CD4-positive, CD25-positive, alpha-beta regulatory T cell (primary cell): ENCODE measurements at regions not wholly inside any gene's neighbourhood (a gene's known extent, or its start where the extent isn't known, plus 50 kb on each side); places are given as distances from the start of the nearest gene placed in this dataset.
"Not testable (repeated sequence)": the region's sequence is repeated elsewhere in the genome, so short reads cannot be mapped to it uniquely, and the experiment has no call there.

Experiments
- ATAC-seq, 2 donors: fragments of 150-1000 bp; cut with Tn5 transposase; one replicate each; pipeline ENCODE4 v1.10.0; 2021; ENCODE audit warnings: low read depth in 2 of 2, moderate number of reproducible peaks in 2 of 2, moderate library complexity in 1 of 2
- DNase-seq, 3 donors: peaks; one replicate each; pipeline versions ENCODE4 v3.0.0 to v3.0.0-alpha.2; 2012 to 2022; ENCODE audit warnings: mixed read lengths in 1 of 3
- H3K27ac ChIP-seq: one replicate; pipeline ENCODE4 v1.7.0; 2013; ENCODE audit warnings: mild to moderate bottlenecking, low read length; ENCODE audit not compliant: insufficient read depth, poor library complexity, severe bottlenecking
- H3K27me3 ChIP-seq: one replicate; pipeline ENCODE4 v1.7.0; 2013; ENCODE audit warnings: low read length; ENCODE audit not compliant: control insufficient read depth, insufficient read depth
- H3K36me3 ChIP-seq: one replicate; pipeline ENCODE4 v1.7.0; 2013; ENCODE audit warnings: mild to moderate bottlenecking, low read length, moderate library complexity; ENCODE audit not compliant: control insufficient read depth, insufficient read depth
- H3K4me1 ChIP-seq: 2 replicates; pipeline ENCODE4 v1.7.0; 2013; ENCODE audit warnings: mild to moderate bottlenecking, low read length; ENCODE audit not compliant: insufficient read depth, control insufficient read depth, poor library complexity, severe bottlenecking
- H3K4me3 ChIP-seq: one replicate; pipeline ENCODE4 v1.7.0; 2013; ENCODE audit warnings: low read depth, mild to moderate bottlenecking, low read length, moderate library complexity
- H3K9me3 ChIP-seq, 2 experiments: 1 replicate in 1 of 2; 2 replicates in 1 of 2; pipeline ENCODE4 v1.7.0; 2013; ENCODE audit warnings: low read length in 2 of 2, mild to moderate bottlenecking in 1 of 2, moderate library complexity in 1 of 2; ENCODE audit not compliant: control insufficient read depth in 2 of 2
- H3K27ac Mint-ChIP-seq, 3 donors: one replicate each; pipeline ENCODE4 v1.8.0; 2020 to 2022; ENCODE audit warnings: mild to moderate bottlenecking in 3 of 3, mixed read lengths in 3 of 3, moderate library complexity in 2 of 3
- H3K27me3 Mint-ChIP-seq: one replicate; pipeline ENCODE4 v1.8.0; 2022; ENCODE audit warnings: mild to moderate bottlenecking, mixed read lengths
- H3K36me3 Mint-ChIP-seq: one replicate; pipeline ENCODE4 v1.8.0; 2020; ENCODE audit warnings: mixed read lengths
- H3K4me1 Mint-ChIP-seq, 4 donors: one replicate each; pipeline ENCODE4 v1.8.0; 2020 to 2022; ENCODE audit warnings: mixed read lengths in 4 of 4, mild to moderate bottlenecking in 1 of 4
- H3K4me3 Mint-ChIP-seq, 4 donors: one replicate each; pipeline ENCODE4 v1.8.0; 2020 to 2022; ENCODE audit warnings: mild to moderate bottlenecking in 4 of 4, mixed read lengths in 4 of 4, moderate library complexity in 3 of 4
- H3K9me3 Mint-ChIP-seq, 7 donors: one replicate each; pipeline ENCODE4 v1.8.0; 2020 to 2022; ENCODE audit warnings: mixed read lengths in 7 of 7, mild to moderate bottlenecking in 3 of 7, moderate library complexity in 2 of 7

GRCh38 chr11:33532720-33533385 is 167.8 kb downstream of the C11orf91 start:
- Mint-ChIP-seq H3K4me3 (no peak overlapping the region), H3K27me3 (peaks cover 5% of the 10 kb centered on the region), H3K27ac (no peak overlapping the region), H3K9me3 (peaks cover 0 to 12% (median 1%) of the 10 kb centered on the region in 7 donors), H3K4me1 (no peaks in the 10 kb centered on the region), H3K36me3 (no peaks in the 10 kb centered on the region)
- Histone ChIP-seq H3K4me3 (no peak overlapping the region), H3K36me3 (no peaks in the 10 kb centered on the region), H3K27ac (no peak overlapping the region), H3K9me3 (no peaks in the 10 kb centered on the region), H3K27me3 (peaks cover 3% of the 10 kb centered on the region), H3K4me1 (no peaks in the 10 kb centered on the region)
- DNase-seq (no peak), ATAC-seq (no peak)

GRCh38 chr11:33532257-33532656 is 168.4 kb downstream of the C11orf91 start:
- H3K4me1 Mint-ChIP-seq = no peaks in the 10 kb centered on the region
- Histone ChIP-seq H3K36me3 (no peaks in the 10 kb centered on the region), H3K9me3 (no peaks in the 10 kb centered on the region), H3K4me3 (no peak overlapping the region), H3K27ac (no peak overlapping the region), H3K27me3 (peaks cover 3% of the 10 kb centered on the region), H3K4me1 (no peaks in the 10 kb centered on the region)
- no peak overlapping the region for H3K4me3 Mint-ChIP-seq
- no peaks in the 10 kb centered on the region for H3K36me3 Mint-ChIP-seq
- peaks cover 0 to 12% (median 2%) of the 10 kb centered on the region in 7 donors for H3K9me3 Mint-ChIP-seq
- no peak for DNase-seq
- no peak for ATAC-seq
- H3K27me3 Mint-ChIP-seq = peaks cover 6% of the 10 kb centered on the region
- H3K27ac Mint-ChIP-seq = no peak overlapping the region

GRCh38 chr11:33531743-33532181 is 168.9 kb downstream of the C11orf91 start:
- H3K4me3 ChIP-seq = no peak overlapping the region
- no peaks in the 10 kb centered on the region for H3K36me3 Mint-ChIP-seq
- no peaks in the 10 kb centered on the region for H3K4me1 ChIP-seq

GRCh38 chr11:33530815-33531214 is 169.8 kb downstream of the C11orf91 start:
- no peak for ATAC-seq
- no peaks in the 10 kb centered on the region for H3K4me1 Mint-ChIP-seq
- H3K27me3 Mint-ChIP-seq = peaks cover 13% of the 10 kb centered on the region
- DNase-seq = no peak
- H3K4me1 ChIP-seq = no peaks in the 10 kb centered on the region
- no peaks in the 10 kb centered on the region for H3K36me3 ChIP-seq
- no peak overlapping the region for H3K27ac ChIP-seq
- H3K27me3 ChIP-seq = no peaks in the 10 kb centered on the region
- H3K27ac Mint-ChIP-seq = no peak overlapping the region
- H3K4me3 ChIP-seq = no peak overlapping the region
- peaks cover 0 to 22% (median 5%) of the 10 kb centered on the region in 7 donors for H3K9me3 Mint-ChIP-seq
- H3K4me3 Mint-ChIP-seq = no peak overlapping the region
- H3K36me3 Mint-ChIP-seq = no peaks in the 10 kb centered on the region
- no peaks in the 10 kb centered on the region for H3K9me3 ChIP-seq

More at GRCh38 chr11:33531743-33532181, 168.9 kb downstream of the C11orf91 start:
- Mint-ChIP-seq H3K9me3 (peaks cover 0 to 16% (median 4%) of the 10 kb centered on the region in 7 donors), H3K27me3 (peaks cover 7% of the 10 kb centered on the region), H3K27ac (no peak overlapping the region), H3K4me1 (no peaks in the 10 kb centered on the region), H3K4me3 (no peak overlapping the region)
- no peak overlapping the region for H3K27ac ChIP-seq
- no peak for DNase-seq
- no peaks in the 10 kb centered on the region for H3K36me3 ChIP-seq
- ATAC-seq = no peak
- no peaks in the 10 kb centered on the region for H3K9me3 ChIP-seq
- H3K27me3 ChIP-seq = peaks cover 3% of the 10 kb centered on the region

GRCh38 chr11:33529461-33529860 is 171.2 kb downstream of the C11orf91 start:
- DNase-seq = no peak
- Mint-ChIP-seq H3K36me3 (no peaks in the 10 kb centered on the region), H3K9me3 (peaks cover 0 to 22% (median 5%) of the 10 kb centered on the region in 7 donors), H3K4me3 (no peak overlapping the region), H3K4me1 (no peaks in the 10 kb centered on the region), H3K27ac (no peak overlapping the region), H3K27me3 (peaks cover 21% of the 10 kb centered on the region)
- H3K4me3 ChIP-seq = no peak overlapping the region
- ATAC-seq = no peak
- no peaks in the 10 kb centered on the region for H3K27me3 ChIP-seq
- no peaks in the 10 kb centered on the region for H3K9me3 ChIP-seq
- no peak overlapping the region for H3K27ac ChIP-seq
- H3K36me3 ChIP-seq = no peaks in the 10 kb centered on the region
- H3K4me1 ChIP-seq = no peaks in the 10 kb centered on the region

GRCh38 chr11:33527738-33528137 is 172.9 kb downstream of the C11orf91 start:
- Mint-ChIP-seq H3K27me3 (peaks cover 21% of the 10 kb centered on the region), H3K9me3 (peaks cover 0 to 22% (median 5%) of the 10 kb centered on the region in 7 donors)
- not testable (repeated sequence) for H3K9me3 ChIP-seq, H3K36me3 ChIP-seq, ATAC-seq, H3K36me3 Mint-ChIP-seq, H3K4me3 Mint-ChIP-seq, H3K4me3 ChIP-seq, H3K27ac Mint-ChIP-seq, H3K27ac ChIP-seq, DNase-seq, H3K4me1 Mint-ChIP-seq, H3K27me3 ChIP-seq, H3K4me1 ChIP-seq

GRCh38 chr11:33525789-33526188 is 174.8 kb downstream of the C11orf91 start:
- Mint-ChIP-seq H3K27me3 (peaks cover 21% of the 10 kb centered on the region), H3K4me3 (no peak overlapping the region), H3K36me3 (no peaks in the 10 kb centered on the region), H3K27ac (no peak overlapping the region), H3K4me1 (no peaks in the 10 kb centered on the region), H3K9me3 (peaks cover 0 to 22% (median 5%) of the 10 kb centered on the region in 7 donors)
- Histone ChIP-seq H3K27ac (no peak overlapping the region), H3K4me3 (no peak overlapping the region), H3K36me3 (no peaks in the 10 kb centered on the region), H3K27me3 (no peaks in the 10 kb centered on the region), H3K9me3 (no peaks in the 10 kb centered on the region), H3K4me1 (no peaks in the 10 kb centered on the region)
- no peak for ATAC-seq
- no peak for DNase-seq

GRCh38 chr11:33521384-33521783 is 179.2 kb downstream of the C11orf91 start:
- H3K27ac ChIP-seq = no peak overlapping the region
- H3K4me3 Mint-ChIP-seq = no peak overlapping the region
- no peak for ATAC-seq
- no peaks in the 10 kb centered on the region for H3K36me3 Mint-ChIP-seq
- no peaks in the 10 kb centered on the region for H3K27me3 ChIP-seq
- H3K4me3 ChIP-seq = no peak overlapping the region
- no peak for DNase-seq
- no peaks in the 10 kb centered on the region for H3K9me3 ChIP-seq
- H3K4me1 Mint-ChIP-seq = no peaks in the 10 kb centered on the region
- no peaks in the 10 kb centered on the region for H3K4me1 ChIP-seq
- H3K27ac Mint-ChIP-seq = no peak overlapping the region
- H3K36me3 ChIP-seq = no peaks in the 10 kb centered on the region
- peaks cover 29% of the 10 kb centered on the region for H3K27me3 Mint-ChIP-seq
- peaks cover 0 to 3% (median 0%) of the 10 kb centered on the region in 7 donors for H3K9me3 Mint-ChIP-seq
